G401 (cell line): ENCODE measurements at regions not wholly inside any gene's neighbourhood (a gene's known extent, or its start where the extent isn't known, plus 50 kb on each side); places are given as distances from the start of the nearest gene placed in this dataset.

Experiments
- DNase-seq: peaks from one replicate; pipeline ENCODE4 v3.0.0-alpha.2; 2015; ENCODE audit warnings: low spot score
- in situ Hi-C: cut with HindIII; loops from 2 replicates; pipeline ENCODE4 v1.10.0; 2016; ENCODE audit warnings: low sequenced_read_pairs, mixed read lengths

DNA sequence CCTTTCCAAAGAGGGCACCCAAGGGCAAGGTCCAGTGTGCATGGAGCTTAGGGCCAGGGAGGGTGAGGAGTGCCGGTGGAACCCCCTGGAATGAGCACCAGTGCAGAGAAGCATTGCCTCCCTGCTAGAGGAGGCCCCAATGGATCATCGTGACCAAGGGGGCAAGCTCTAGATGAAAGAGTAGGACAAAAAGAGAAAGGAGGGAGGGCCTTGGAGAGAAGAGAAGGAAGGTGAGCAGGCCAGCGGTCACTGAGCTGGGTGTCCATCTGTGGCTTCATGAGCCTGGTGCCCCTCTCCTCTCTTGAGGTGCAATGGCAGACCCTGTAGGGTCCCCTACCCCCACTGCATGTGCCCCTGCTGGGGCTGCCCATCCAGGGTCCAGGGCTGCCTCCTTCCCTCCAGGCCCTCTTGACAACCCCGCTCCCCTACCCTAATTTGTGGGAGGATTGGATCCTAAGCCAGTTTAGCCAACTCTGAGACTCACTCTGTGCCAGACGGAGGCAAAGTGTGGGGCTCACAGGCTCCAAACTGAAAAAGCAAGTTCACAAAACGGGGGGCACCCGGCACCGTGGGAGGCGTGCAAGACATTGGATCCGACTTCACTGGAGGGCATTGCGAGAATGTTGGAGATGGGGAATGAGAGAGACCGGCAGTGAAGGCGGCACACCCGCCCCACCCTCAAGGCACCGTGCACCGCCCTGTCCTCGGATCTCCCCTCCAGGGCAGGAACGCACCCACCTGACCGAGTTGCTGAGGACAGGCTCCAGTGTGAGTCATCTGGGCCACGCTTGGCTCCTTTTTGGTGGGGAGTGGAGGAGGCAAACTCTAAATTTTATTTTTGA is 207.5 kb downstream of the KIF26A start:
- in situ Hi-C loops: no loop called here
- no peak for DNase-seq

DNA sequence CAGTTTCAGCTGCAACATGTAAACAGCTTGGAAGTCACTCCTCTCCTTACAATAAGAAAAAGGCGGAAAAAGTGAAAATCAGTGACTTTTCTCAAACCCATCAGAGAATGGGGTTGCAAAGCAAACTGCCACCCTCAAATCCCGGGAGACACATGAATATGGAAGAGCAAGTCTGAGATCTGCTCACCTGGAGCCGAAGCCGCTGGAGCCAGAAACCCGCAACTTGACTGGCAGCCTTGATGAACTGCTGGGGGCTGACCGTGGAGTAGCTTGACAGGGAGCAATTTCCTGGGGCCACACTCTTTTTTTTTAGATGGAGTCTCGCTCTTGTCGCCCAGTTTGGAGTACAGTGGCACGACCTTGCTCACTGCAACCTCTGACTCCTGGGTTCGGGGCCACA is 208.2 kb downstream of the KIF26A start:
- in situ Hi-C loops: no loop called here
- no peak for DNase-seq

DNA sequence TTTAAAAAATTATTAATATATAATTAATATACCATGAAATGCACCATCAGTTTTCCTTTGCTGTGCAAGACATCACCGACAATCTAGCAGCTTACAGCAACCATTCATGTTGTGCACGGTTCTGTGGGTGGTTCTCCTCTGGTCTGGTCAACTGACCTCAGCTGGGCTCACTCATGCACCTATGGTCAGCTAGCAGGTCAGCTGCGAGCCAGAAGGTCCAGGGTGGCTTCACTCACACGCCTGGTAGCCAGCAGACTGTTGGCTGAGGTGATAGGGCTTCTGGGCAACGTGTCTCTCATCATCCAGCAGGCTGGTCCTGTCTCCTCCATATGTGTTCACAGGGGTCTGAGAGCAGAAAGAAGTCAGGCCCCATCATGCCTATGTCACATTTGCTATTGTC is 210.4 kb downstream of the KIF26A start:
- in situ Hi-C loops: no loop called here
- no peak for DNase-seq

DNA sequence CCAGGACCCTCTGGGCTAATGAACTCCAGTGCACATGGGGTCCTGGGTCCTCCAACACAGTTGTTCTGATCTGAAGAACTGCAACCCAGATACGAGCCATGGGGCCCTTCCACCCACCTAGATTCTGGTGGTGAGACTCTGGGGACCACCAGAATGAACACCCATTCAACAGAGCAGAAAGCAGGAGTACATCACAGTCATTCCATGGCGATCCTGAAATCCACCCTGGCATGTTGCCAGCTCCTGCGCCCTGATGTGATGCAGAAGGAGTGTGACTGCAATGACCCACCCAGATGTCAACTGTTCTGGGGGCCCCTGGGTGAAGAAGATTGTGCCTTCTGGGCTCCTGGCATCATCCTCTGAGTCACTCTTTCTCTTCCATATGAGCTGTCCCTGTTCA is 211.6 kb downstream of the KIF26A start:
- no peak for DNase-seq
- in situ Hi-C loops: no loop called here

DNA sequence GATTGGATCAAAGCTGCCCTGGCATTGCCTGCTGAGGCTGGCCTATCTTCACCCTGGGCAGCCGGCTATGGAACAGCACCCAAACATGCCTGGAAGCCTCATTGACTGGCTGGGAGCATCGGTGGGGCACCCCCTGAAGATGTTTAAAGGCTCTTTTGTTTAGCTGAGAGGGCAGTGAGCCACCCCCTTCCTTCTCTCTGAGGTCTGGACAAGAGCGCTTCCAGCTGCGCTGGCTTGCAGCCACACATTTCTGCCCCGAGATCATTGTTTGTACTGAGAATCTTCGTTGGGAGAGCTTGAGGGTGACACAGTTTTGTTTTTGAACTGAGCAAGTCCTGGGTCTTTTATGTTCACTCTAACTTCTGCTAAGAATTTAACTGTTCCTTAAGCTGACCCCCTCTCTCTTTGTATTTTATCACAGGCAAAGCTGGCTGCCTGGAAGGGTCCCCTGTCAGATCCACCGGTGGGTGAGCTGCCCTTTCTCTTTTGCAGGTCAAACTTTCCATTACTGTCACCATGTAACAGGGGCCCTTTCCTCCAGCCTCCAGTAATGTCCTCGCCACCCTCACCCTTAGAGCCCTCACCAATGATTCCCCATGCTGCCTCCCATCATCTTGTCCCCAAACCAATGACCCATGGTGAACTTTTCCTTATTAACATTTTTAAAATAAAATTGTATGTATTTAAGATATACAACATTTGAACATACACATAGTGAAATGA is 212.2 kb downstream of the KIF26A start:
- in situ Hi-C loops: no loop called here
- DNase-seq: peak; percentile 10

DNA sequence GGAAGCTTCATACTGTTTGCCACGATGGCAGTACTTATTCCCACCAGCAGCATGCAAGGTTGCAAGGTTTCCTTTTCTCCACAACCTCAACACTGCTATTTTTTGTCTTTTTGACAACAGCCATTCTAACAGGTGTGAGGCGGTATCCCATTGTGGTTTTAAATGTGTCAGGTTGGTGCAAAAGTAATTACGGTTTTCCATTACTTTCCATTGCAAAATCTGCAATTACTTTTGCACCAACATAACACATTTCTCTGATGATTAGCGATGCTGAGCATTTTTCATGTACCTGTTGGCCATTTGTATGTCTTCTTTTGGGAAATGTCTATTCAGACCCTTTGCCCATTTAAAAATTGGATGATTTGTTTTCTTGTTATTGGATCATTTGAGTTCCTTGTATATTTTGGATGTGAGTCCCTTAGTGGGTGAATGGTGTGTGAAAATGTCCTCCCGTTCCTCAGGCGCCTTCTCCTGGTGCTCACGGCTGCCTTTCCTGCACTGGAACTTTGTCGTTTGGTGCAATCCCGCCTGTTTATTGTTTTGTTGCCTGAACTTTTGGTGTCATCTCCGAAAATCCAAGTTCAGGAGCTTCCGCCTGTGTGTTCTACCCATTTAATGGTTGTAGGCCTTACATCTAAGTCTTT is 213.6 kb downstream of the KIF26A start:
- no peak for DNase-seq
- in situ Hi-C loops: no loop called here

DNA sequence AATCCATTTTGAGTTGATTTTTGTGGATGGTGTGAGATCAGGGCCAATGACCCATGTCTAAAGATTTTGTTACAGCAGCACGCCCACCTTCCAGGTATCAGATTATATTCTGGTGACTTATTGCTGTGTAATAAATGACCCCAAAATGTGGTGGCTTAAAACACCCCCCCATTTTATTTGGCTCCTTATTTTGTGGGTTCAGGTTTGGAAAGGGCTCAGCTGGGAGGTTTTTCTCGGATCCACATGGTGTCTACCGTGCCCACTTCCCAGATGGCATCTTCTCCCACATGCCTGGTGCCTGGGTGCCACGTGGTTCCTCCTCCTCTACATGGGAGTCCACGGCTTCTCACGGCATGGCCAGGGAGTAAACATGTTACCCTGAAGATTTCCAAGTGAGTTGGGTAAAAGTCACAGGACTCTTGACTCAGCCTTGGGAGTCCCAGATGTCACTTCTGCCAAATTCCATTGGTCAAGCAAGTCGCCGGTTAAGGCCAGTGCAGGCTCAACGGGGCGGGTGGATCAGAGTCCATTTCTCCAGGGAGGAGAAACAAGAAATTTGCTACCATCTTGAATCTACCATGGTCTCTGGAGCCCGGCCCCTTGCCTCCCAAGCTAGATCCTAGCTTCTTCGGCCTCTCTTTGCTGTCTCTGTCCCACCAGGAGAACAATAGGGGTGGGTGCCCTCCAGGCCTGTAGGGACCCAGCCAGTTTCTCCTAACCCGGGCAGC is 214.3 kb downstream of the KIF26A start:
- DNase-seq: no peak
- in situ Hi-C loops: no loop called here

DNA sequence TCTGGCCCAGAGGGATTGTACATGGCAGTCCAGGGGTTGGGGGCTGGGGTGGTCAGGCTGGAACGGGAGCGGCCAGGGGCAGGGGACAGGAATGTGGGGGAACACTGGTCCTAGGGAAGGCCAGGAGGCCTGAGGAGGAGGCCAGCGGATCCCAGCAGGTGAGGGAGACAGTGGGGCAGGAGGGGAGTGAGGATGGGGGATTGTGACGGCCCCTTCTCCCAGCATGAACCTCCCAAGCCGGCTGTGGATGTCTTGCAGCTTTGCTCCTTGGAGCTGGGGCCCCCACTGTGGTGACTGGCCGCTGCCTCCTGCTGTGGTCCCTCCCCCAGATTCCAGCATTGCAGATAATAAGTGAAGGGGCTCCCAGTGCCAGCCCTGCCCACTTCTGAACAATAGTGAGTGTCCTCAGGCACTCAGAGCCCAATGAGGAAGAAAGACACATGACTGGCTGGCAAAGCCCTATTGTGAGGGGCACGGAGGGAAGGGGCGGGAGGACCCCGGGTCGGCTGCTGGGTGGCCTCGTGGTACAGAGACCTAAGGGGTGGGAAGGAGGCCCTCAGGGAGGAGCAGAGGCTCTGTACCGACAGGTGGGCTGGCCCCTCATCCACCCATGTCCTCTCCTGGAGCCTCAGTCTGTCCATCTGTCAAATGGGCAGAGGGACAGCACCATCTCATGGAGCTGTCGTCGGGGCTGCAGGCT is 215.0 kb downstream of the KIF26A start:
- in situ Hi-C loops: no loop called here

DNA sequence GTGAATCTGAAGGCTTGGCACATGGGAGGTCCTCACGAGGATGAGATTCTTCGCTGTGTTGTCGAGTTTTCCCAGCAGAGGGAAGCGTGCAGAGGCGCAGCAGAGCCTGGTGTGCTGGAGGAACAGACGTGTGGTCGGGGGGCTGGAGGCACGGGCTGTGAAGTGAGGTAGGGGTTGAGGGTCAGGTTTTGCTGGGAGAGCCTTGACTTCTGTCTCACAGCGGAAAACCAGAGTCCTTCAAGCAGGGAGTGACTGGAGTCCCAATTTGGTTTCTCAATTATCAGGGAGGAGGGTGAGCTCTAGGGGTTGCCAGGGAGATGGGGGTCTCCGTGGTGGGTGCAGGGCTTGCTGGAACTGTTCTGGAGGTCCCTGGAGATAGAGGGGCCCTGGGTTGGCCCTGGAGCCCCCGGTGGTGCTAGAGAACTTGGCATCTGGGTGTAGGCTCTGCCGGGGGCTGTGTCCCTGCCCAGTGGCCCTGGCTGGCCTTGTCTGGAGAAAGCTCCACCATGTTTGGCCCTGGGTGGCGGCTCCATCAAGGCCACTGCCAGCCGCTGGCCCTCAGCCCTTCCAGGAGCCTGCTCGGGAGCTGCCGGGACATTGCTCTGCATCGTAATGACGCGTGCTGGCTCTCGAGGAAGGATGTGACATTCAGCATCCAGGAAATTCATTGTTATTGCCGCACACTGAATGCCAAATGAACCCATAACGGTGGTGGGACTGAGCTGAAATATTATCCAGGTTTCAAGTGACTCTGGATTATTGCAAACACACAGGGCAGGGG is 215.7 kb downstream of the KIF26A start:
- in situ Hi-C loops: no loop called here
- DNase-seq: no peak

More for the DNA sequence above, 215.0 kb downstream of the KIF26A start:
- DNase-seq: no peak

DNA sequence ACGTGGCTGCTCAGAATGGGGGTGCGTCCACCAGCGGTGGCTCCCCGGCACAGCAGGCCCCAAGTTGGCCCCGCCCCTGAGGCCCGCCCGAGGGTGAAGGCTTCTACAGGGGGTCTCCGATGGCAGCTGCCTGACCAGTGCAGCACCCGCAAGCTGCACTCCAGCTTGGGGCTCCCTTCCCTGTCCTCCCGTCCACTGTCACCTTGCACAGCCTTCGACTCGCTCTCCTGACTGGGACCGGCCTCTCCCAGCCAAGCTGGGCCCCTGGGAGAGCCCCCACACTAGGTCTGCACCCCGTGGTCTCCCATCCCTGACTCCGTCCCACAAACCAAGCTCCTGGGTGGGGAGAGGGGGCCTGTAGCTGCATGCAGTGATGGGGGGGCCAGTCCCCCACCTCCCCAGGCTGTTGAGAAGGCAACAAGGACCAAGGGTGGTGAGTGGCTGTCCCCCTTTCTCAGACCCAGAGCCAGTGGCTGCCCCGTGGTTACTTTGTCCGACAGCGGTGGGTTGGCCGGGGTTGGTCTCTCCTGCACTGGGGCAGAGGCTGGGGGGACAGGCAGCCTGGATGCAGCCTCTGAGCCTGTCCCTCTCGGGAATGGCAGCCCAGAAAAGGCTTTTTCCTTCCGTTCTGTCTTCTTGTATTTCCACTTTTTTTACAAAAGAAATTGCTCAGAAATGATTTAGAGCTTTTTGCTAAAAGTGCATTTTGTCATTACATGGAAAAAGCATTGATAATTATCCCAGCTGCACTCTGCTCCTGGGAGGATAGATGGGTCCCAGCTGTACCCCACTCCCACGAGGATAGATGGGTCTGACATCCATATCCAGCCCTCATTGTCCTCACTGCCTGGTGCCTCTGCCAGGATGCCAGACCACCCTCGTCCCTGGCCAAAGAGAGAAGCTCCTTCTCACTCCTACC is 217.0 kb downstream of the KIF26A start:
- no peak for DNase-seq
- in situ Hi-C loops: no loop called here

DNA sequence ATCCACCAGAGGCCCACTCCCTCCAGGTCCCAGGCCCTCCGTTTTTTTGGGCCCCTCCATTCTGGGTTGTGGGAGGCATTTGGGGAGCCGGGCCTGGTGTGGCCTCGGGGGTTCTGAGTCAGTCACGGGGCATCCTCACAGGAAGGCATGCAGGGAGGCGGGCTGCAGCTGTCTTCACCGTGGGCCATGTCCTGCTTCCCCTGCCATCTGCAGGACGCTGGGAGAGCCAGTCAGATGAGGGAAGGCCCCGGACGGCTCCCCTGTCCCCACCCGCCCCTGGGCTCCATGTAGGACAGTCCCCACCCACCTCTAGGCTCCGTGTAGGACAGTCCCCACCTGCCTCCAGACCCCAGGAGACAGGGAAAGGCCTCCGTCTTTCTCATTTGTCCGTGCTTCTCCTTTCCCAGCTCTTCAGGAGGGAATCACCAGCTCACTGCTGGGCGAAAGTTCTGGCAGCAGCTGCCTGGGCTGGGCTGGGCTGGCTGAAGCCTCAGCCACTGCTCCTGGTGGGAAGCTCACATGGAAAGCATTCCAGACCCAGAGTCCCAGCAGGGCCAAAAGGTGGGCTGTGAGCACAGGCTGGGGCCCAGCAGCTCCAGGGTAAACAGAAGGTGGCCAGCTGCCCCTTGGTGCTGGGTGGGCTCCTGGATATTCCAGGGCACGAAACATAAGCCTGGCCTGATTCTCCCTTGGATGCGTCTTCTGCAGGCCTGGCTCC is 217.8 kb downstream of the KIF26A start:
- DNase-seq: no peak
- in situ Hi-C loops: no loop called here

DNA sequence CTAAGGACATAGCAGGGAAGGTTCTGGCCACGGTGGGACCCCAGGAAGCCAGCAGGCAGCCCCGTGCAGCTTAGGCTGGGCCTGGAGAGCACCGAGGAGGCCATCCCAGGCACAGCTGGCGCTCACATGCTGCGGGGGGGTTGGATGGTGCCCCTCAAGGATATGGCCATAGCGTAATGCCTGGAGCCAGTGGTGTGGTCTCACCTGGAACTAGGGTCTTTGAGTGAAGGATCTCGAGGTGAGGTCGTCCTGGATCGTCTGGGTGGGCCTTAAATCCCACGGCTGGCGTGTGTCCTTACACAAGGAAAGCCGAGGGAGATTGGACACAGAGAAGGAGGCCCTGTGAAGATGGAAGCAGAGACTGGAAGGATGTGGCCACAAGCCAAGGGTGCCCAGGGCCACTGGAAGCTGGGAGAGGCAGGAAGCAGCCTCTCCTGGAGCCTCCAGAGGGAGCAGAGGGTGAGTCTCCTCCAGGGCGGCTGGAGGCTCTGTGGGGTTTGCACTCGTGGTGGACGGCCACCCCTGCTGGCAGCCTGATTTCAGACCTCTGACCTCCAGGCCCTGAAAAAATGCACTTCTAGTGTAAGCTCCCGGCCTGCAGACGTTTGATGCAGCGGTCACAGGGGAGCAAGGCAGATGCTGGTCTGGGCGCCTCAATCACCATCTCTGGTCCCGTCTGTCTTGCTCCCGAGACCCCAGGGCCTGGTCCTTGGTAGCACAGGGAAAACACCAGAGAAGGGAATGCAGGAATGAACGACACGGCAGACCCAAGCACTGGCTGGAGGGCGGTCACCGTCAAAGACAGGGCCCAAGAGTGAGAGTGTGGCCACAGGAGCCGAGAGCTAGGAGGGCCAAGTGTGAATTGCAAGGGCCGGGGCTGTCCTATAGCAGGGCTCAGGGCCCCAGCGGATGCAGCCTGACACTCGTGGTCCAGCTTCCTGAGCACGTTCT is 218.6 kb downstream of the KIF26A start:
- no peak for DNase-seq
- in situ Hi-C loops: no loop called here

DNA sequence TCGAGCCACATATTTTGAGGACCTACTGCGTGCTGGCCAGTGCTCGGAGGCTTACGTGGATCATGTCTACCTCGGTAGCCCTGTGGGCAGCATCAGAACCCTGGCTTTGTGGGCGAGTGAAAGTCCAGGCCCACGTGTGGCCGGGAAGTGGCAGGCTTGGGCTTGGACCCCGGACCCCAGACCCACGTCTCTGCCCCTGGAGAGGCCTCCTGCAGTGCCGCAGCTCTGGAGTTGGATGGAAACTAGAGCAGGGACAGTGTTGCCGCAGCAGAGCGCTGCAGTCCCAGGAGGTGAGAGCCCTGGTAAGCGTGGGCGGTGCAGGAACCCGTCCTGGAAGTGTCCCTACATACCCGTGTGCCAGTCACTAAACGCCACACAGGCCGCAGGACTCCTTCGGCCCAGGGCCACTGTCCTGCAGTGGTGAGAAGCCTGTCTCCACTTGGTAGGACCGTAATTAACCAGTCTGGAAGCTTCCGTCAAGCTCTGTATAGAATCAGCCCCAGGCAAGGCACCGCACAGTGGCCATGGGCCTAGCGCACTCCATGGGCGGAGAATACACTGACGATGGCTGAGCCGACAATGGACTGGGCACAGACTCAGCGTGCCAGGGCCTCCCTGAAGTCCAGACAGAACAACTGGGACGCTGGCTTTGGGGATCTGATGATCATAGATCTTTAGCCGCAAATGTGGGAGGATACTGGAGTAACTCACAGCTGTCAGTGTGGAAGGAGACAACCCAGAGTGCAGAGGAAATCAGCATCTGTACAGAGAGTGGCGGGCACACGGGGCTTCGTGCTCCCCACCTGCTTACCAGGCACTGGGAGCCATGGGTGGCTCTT is 219.5 kb downstream of the KIF26A start:
- no peak for DNase-seq
- in situ Hi-C loops: no loop called here

DNA sequence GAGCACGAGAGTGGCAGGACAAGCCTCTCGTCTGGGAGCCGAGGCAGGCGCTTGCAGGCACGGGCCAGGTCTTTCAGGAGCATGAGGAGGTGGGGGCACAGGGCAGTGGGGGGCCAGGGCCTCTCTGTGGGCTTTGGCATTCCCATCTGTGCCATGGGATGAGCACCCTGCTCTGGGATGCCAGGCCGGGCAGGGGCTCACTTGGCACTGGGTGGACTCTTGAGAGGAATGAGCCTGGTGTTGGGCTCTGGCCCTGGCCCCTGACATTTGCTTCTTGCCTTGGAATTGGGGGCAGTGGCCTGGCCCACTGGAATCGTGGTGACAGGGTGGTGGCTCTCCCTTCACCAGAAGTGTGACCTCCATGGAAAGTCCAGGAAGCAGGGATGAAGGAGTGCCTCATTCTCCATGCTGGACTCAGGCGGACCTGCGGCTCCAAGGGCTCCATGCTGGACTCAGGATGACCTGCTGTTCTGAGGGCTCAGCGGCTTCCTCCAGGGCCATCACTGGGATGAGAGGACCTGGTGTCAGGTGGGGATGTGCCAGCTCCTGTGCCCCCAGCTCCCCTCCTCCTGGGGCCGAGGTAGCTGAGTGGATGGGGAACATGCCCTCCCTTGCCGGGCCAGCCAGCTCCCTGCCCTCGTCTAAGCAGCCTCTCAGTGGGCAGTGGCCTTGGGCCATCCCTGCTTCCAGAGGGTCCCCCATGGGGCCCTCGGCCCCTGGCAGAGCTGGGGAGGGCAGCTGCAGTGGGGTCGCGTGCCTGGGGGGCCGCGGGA is 220.3 kb downstream of the KIF26A start:
- in situ Hi-C loops: no loop called here
- DNase-seq: no peak
